Panc1 (cell line): ENCODE measurements at regions not wholly inside any gene's neighbourhood (a gene's known extent, or its start where the extent isn't known, plus 50 kb on each side); places are given as distances from the start of the nearest gene placed in this dataset.

Experiments
- ATAC-seq: fragments of 200-7000 bp; cut with Tn5 transposase; 2 replicates; pipeline ENCODE4 v1.9.1; 2020; ENCODE audit warnings: mild to moderate bottlenecking, moderate library complexity
- BruUV-seq: library from RNA; stranded (reverse); fragments of 400-500 nt; replicated peaks from 2 replicates; lab custom pipeline; 2021; lab: Mats Ljungman, UMichigan
- CTCF ChIA-PET: fragments of 300-600 bp; sonication (Branson Sonifier 250); formaldehyde crosslinking; loops from one replicate; lab custom pipeline; 2022; ENCODE audit warnings: antibody characterized with exemption; lab: Charles Lee
- POLR2A ChIA-PET: fragments of 300-600 bp; sonication (Branson Sonifier 250); formaldehyde crosslinking; loops from one replicate; lab custom pipeline; 2022; ENCODE audit warnings: antibody characterized with exemption; lab: Charles Lee
- DNase-seq: peaks from one replicate; pipeline ENCODE4 v3.0.0-alpha.2; 2010; ENCODE audit warnings: low read depth, low spot score
- H3K27ac ChIP-seq: 2 replicates; pipeline ENCODE4 v1.5.1; 2011; ENCODE audit warnings: mild to moderate bottlenecking, low read length, inconsistent platforms
- H3K27me3 ChIP-seq: fragments of 200-500 bp; sonication (Bioruptor generic); 2 replicates; pipeline ENCODE4 v1.6.0; 2014; ENCODE audit warnings: low read length, inconsistent platforms; ENCODE audit not compliant: control insufficient read depth, insufficient read depth
- H3K36me3 ChIP-seq: fragments of 200-500 bp; sonication (Bioruptor generic); 2 replicates; pipeline ENCODE4 v1.5.1; 2014; ENCODE audit warnings: inconsistent platforms, mild to moderate bottlenecking, low read length, moderate library complexity; ENCODE audit not compliant: control insufficient read depth, insufficient read depth
- H3K4me1 ChIP-seq: 2 replicates; pipeline ENCODE4 v1.5.1; 2011; ENCODE audit warnings: inconsistent platforms, mild to moderate bottlenecking, low read length, moderate library complexity; ENCODE audit not compliant: control insufficient read depth, insufficient read depth
- H3K4me3 ChIP-seq, 2 experiments: 2 replicates each; pipeline ENCODE4 v1.5.1; 2011 to 2012; ENCODE audit warnings: low read depth in 2 of 2, low read length in 2 of 2, mild to moderate bottlenecking in 2 of 2, inconsistent platforms in 1 of 2, moderate library complexity in 1 of 2
- H3K9me3 ChIP-seq: fragments of 200-500 bp; sonication (Bioruptor generic); 2 replicates; pipeline ENCODE4 v1.5.1; 2014; ENCODE audit warnings: low read depth, mild to moderate bottlenecking, inconsistent platforms, low read length, moderate library complexity; ENCODE audit not compliant: control insufficient read depth, insufficient read depth
- CTCF ChIP-seq: fragments of 450-650 bp; IDR thresholded peaks from 2 replicates; pipeline ENCODE4 v1.5.1; 2017; ENCODE audit warnings: mild to moderate bottlenecking
- POLR2AphosphoS5 ChIP-seq: IDR thresholded peaks from 2 replicates; pipeline ENCODE4 v1.6.1; 2012; ENCODE audit warnings: mild to moderate bottlenecking, low read depth, low read length, moderate library complexity
- REST ChIP-seq, 2 experiments: IDR thresholded peaks; 2 replicates each; pipeline ENCODE4 v1.6.1; 2011 to 2012; ENCODE audit warnings: low read depth in 2 of 2, control low read depth in 1 of 2, low read length in 1 of 2, mild to moderate bottlenecking in 1 of 2, moderate library complexity in 1 of 2; ENCODE audit not compliant: insufficient read depth in 1 of 2
- SIN3A ChIP-seq: IDR thresholded peaks from 2 replicates; pipeline ENCODE4 v1.6.1; 2012; ENCODE audit warnings: low read depth, mild to moderate bottlenecking, low read length, moderate library complexity, borderline replicate concordance; ENCODE audit not compliant: insufficient read depth
- TCF7L2 ChIP-seq: IDR thresholded peaks from 2 replicates; pipeline ENCODE4 v1.6.1; 2011; ENCODE audit warnings: mild to moderate bottlenecking, low read depth, low read length, inconsistent platforms
- in situ Hi-C: cut with HindIII; loops from 2 replicates; pipeline ENCODE4 v1.10.0; 2016; ENCODE audit warnings: low sequenced_read_pairs, low pct_unique_long_range_greater_than_20kb
- intact Hi-C: fragments of 100-400 bp; cut with micrococcal nuclease; formaldehyde crosslinking; loops from one replicate; pipeline ENCODE4 v1.10.0; 2022; ENCODE audit not compliant: unreplicated experiment

- ATAC-seq = no peak
- intact Hi-C loops = no loop called here
- H3K4me3 ChIP-seq = no peak overlapping the region
- H3K4me1 ChIP-seq = no peaks in the 10 kb centered on the region
- BruUV-seq = no TSS peak
- POLR2A ChIA-PET = no interaction called here
- no peaks in the 10 kb centered on the region for H3K36me3 ChIP-seq
- CTCF ChIA-PET = no interaction called here
- in situ Hi-C loops = no loop called here
- H3K9me3 ChIP-seq = no peaks in the 10 kb centered on the region
- DNase-seq = no peak
- no peak overlapping the region for H3K27ac ChIP-seq
- TF ChIP-seq CTCF (no peak), SIN3A (no peak), REST (IDR thresholded peaks at IDR 0.05; ENCODE audit: insufficient read depth in 1 of 2, low read depth in 2 of 2, low read length in 1 of 2) (no peak), TCF7L2 (no peak), POLR2AphosphoS5 (no peak)
- no peaks in the 10 kb centered on the region for H3K27me3 ChIP-seq
These were observed 429.1 kb upstream of the HTR1E start for GRCh38 chr6:86508230-86508629.

GRCh38 chr6:86502497-86502896 lies 434.8 kb upstream of the HTR1E start:
- no peak for ATAC-seq
- Histone ChIP-seq H3K27ac (no peak overlapping the region), H3K4me3 (no peak overlapping the region), H3K4me1 (no peaks in the 10 kb centered on the region), H3K36me3 (no peaks in the 10 kb centered on the region), H3K27me3 (no peaks in the 10 kb centered on the region), H3K9me3 (no peaks in the 10 kb centered on the region)
- no peak for DNase-seq
- no TSS peak for BruUV-seq
- TF ChIP-seq REST (IDR thresholded peaks at IDR 0.05; ENCODE audit: insufficient read depth in 1 of 2, low read depth in 2 of 2, low read length in 1 of 2) (no peak), TCF7L2 (no peak), CTCF (no peak), SIN3A (no peak)
- in situ Hi-C loops (no loop called here), intact Hi-C loops (no loop called here)
- ChIA-PET POLR2A (no interaction called here), CTCF (no interaction called here)
